Neural cell (in vitro differentiated cells): ENCODE measurements at regions not wholly inside any gene's neighbourhood (a gene's known extent, or its start where the extent isn't known, plus 50 kb on each side); places are given as distances from the start of the nearest gene placed in this dataset.

ENCODE experiments used
- H2AFZ ChIP-seq: fragments of 200-600, 300-800 bp; sonication (generic), shearing (Covaris generic); 2 replicates; pipeline ENCODE4 v1.6.0; 2014; ENCODE audit warnings: low read depth, mild to moderate bottlenecking, antibody characterized with exemption, low read length, moderate library complexity
- H3F3A ChIP-seq: fragments of 200-600 bp; shearing (Covaris generic); 2 replicates; pipeline ENCODE4 v1.6.1; 2016; ENCODE audit warnings: mild to moderate bottlenecking, moderate library complexity, mixed read lengths, antibody characterized with exemption, low read length; ENCODE audit not compliant: insufficient read depth, poor library complexity, severe bottlenecking
- H3K27ac ChIP-seq: fragments of 200-600, 300-800 bp; sonication (generic), shearing (Covaris generic); 2 replicates; pipeline ENCODE4 v1.5.1; 2014; ENCODE audit warnings: mild to moderate bottlenecking, low read length, moderate library complexity
- H3K27me3 ChIP-seq: fragments of 300-800, 200-600 bp; sonication (generic), shearing (Covaris generic); 2 replicates; pipeline ENCODE4 v1.6.0; 2014; ENCODE audit warnings: mild to moderate bottlenecking, low read depth, low read length, moderate library complexity; ENCODE audit not compliant: insufficient read depth
- H3K36me3 ChIP-seq: fragments of 300-800, 200-600 bp; sonication (generic), shearing (Covaris generic); 2 replicates; pipeline ENCODE4 v1.5.1; 2014; ENCODE audit warnings: mild to moderate bottlenecking, antibody characterized with exemption, low read length, moderate library complexity; ENCODE audit not compliant: insufficient read depth
- H3K4me2 ChIP-seq: fragments of 300-800, 200-600 bp; sonication (generic), shearing (Covaris generic); 2 replicates; pipeline ENCODE4 v1.6.0; 2014; ENCODE audit warnings: mild to moderate bottlenecking, low read length
- H3K4me3 ChIP-seq: fragments of 300-800, 200-600 bp; sonication (generic), shearing (Covaris generic); 2 replicates; pipeline ENCODE4 v1.5.1; 2014; ENCODE audit warnings: mild to moderate bottlenecking, low read length, moderate library complexity
- H3K79me2 ChIP-seq: fragments of 200-600 bp; shearing (Covaris generic); replicated peaks from 2 replicates; pipeline ENCODE4 v1.6.0; 2014; ENCODE audit warnings: mild to moderate bottlenecking, low read length, moderate library complexity; ENCODE audit not compliant: insufficient read depth
- H3K9ac ChIP-seq: fragments of 300-800, 200-600 bp; sonication (generic), shearing (Covaris generic); 2 replicates; pipeline ENCODE4 v1.6.1; 2016; ENCODE audit warnings: mild to moderate bottlenecking, low read length, mixed read lengths
- H3K9me2 ChIP-seq: fragments of 200-600 bp; shearing (Covaris generic); 2 replicates; pipeline ENCODE4 v1.6.1; 2016; ENCODE audit warnings: mild to moderate bottlenecking, low read length, mixed read lengths; ENCODE audit not compliant: insufficient read depth
- H3K9me3 ChIP-seq: fragments of 200-600, 300-800 bp; sonication (generic), shearing (Covaris generic); 2 replicates; pipeline ENCODE4 v1.6.1; 2016; ENCODE audit warnings: mild to moderate bottlenecking, mixed run types, low read length, moderate library complexity, mixed read lengths
- H4K20me1 ChIP-seq: fragments of 200-600 bp; shearing (Covaris generic); 2 replicates; pipeline ENCODE4 v1.6.1; 2016; ENCODE audit warnings: mild to moderate bottlenecking, mixed run types; ENCODE audit not compliant: insufficient read depth
- EP300 ChIP-seq: fragments of 450-650 bp; conservative IDR thresholded peaks from 2 replicates; pipeline ENCODE4 v1.6.1; 2014; ENCODE audit warnings: antibody characterized with exemption, mild to moderate bottlenecking, moderate library complexity; ENCODE audit not compliant: poor library complexity, severe bottlenecking
- EZH2 ChIP-seq: fragments of 200-600, 300-800 bp; shearing (Covaris generic), sonication (generic); IDR thresholded peaks from 2 replicates; pipeline ENCODE4 v1.6.1; 2014; ENCODE audit warnings: antibody characterized with exemption, low read length, borderline replicate concordance, mild to moderate bottlenecking; ENCODE audit not compliant: insufficient read depth, poor library complexity, severe bottlenecking
- MXI1 ChIP-seq: fragments of 450-650 bp; conservative IDR thresholded peaks from 2 replicates; pipeline ENCODE4 v1.6.1; 2014; ENCODE audit warnings: antibody characterized with exemption, mild to moderate bottlenecking; ENCODE audit not compliant: poor library complexity, severe bottlenecking
- POLR2AphosphoS5 ChIP-seq: IDR thresholded peaks from 2 replicates; pipeline ENCODE4 v1.6.1; 2012
- RAD21 ChIP-seq: fragments of 450-650 bp; conservative IDR thresholded peaks from 2 replicates; pipeline ENCODE4 v1.6.1; 2014; ENCODE audit warnings: antibody characterized with exemption, mild to moderate bottlenecking, moderate library complexity
- SMC3 ChIP-seq: fragments of 450-650 bp; conservative IDR thresholded peaks from 2 replicates; pipeline ENCODE4 v1.6.1; 2014; ENCODE audit warnings: antibody characterized with exemption, mild to moderate bottlenecking, moderate library complexity; ENCODE audit not compliant: poor library complexity
- TAF1 ChIP-seq: IDR thresholded peaks from 2 replicates; pipeline ENCODE4 v1.6.1; 2012; ENCODE audit warnings: low read depth
- TF ChIP-seq, protein P1 (sequence below): fragments of 450-650 bp; IDR thresholded peaks from 2 replicates; pipeline ENCODE4 v1.5.1; 2014; ENCODE audit warnings: antibody characterized with exemption, mild to moderate bottlenecking, moderate library complexity; ENCODE audit not compliant: poor library complexity, severe bottlenecking
- TF ChIP-seq, protein P2 (sequence below): IDR thresholded peaks from 2 replicates; pipeline ENCODE4 v1.6.1; 2012; ENCODE audit warnings: borderline replicate concordance

DNA sequence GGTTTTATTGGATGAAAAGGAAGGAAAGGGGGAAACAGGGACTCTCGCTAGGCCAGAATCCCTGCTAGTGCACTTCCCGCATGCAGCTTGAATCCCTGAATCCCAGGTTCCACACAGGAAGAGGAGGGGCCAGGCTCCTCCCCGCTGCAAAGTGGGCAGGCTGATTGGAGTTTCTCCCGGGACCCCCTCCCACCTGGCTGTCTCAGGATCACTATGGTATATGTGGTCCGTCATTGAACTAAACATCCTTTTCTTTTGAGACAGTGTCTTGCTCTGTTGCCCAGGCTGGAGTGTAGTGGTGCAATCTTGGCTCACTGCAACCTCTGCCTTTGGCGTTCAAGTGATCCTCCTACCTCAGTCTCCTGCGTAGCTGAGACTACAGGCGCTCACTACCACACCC lies 70.7 kb downstream of the FAM50B start:
- Histone ChIP-seq H3K9me2 (no peaks in the 10 kb centered on the region), H3K27ac (no peak overlapping the region), H3K9me3 (no peaks in the 10 kb centered on the region), H3K36me3 (no peaks in the 10 kb centered on the region), H4K20me1 (no peaks in the 10 kb centered on the region), H3K27me3 (no peaks in the 10 kb centered on the region), H3F3A (no peaks in the 10 kb centered on the region), H3K4me3 (no peak overlapping the region), H3K9ac (no peak overlapping the region), H3K79me2 (no peaks in the 10 kb centered on the region), H3K4me2 (no peak overlapping the region), H2AFZ (no peak overlapping the region)
- TF ChIP-seq TAF1 (no peak), MXI1 (no peak), RAD21 (no peak), POLR2AphosphoS5 (no peak), EP300 (no peak), EZH2 (no peak), SMC3 (no peak)
- TF ChIP-seq, protein P1, sequence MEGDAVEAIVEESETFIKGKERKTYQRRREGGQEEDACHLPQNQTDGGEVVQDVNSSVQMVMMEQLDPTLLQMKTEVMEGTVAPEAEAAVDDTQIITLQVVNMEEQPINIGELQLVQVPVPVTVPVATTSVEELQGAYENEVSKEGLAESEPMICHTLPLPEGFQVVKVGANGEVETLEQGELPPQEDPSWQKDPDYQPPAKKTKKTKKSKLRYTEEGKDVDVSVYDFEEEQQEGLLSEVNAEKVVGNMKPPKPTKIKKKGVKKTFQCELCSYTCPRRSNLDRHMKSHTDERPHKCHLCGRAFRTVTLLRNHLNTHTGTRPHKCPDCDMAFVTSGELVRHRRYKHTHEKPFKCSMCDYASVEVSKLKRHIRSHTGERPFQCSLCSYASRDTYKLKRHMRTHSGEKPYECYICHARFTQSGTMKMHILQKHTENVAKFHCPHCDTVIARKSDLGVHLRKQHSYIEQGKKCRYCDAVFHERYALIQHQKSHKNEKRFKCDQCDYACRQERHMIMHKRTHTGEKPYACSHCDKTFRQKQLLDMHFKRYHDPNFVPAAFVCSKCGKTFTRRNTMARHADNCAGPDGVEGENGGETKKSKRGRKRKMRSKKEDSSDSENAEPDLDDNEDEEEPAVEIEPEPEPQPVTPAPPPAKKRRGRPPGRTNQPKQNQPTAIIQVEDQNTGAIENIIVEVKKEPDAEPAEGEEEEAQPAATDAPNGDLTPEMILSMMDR = no peak
- TF ChIP-seq, protein P2, sequence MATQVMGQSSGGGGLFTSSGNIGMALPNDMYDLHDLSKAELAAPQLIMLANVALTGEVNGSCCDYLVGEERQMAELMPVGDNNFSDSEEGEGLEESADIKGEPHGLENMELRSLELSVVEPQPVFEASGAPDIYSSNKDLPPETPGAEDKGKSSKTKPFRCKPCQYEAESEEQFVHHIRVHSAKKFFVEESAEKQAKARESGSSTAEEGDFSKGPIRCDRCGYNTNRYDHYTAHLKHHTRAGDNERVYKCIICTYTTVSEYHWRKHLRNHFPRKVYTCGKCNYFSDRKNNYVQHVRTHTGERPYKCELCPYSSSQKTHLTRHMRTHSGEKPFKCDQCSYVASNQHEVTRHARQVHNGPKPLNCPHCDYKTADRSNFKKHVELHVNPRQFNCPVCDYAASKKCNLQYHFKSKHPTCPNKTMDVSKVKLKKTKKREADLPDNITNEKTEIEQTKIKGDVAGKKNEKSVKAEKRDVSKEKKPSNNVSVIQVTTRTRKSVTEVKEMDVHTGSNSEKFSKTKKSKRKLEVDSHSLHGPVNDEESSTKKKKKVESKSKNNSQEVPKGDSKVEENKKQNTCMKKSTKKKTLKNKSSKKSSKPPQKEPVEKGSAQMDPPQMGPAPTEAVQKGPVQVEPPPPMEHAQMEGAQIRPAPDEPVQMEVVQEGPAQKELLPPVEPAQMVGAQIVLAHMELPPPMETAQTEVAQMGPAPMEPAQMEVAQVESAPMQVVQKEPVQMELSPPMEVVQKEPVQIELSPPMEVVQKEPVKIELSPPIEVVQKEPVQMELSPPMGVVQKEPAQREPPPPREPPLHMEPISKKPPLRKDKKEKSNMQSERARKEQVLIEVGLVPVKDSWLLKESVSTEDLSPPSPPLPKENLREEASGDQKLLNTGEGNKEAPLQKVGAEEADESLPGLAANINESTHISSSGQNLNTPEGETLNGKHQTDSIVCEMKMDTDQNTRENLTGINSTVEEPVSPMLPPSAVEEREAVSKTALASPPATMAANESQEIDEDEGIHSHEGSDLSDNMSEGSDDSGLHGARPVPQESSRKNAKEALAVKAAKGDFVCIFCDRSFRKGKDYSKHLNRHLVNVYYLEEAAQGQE = no peak

DNA sequence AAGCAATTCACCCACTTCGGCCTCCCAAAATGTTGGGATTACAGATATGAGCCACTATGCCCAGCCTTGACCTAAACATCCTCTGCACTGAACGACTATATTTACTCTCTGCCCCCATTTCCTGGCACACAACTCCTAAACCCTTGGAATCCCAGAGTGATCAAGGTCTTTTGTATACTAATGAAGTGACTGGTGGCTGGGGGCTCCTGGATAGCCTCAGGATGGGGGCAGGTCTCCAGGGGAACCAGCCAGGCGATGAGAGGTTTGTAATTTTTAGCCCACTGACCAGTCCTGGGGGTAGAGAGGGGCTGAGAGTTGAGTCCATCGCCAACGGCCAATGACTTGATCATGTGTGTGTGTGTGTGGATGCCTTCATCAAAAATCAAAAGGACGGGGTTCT lies 71.1 kb downstream of the FAM50B start:
- H3K27ac ChIP-seq = no peak overlapping the region
- H3K9ac ChIP-seq = no peak overlapping the region
- no peaks in the 10 kb centered on the region for H3K9me2 ChIP-seq
- TF ChIP-seq TAF1 (no peak), EZH2 (no peak), EP300 (no peak), POLR2AphosphoS5 (no peak), MXI1 (no peak), RAD21 (no peak), SMC3 (no peak)
- TF ChIP-seq, protein P2 = no peak
- TF ChIP-seq, protein P1 = no peak
- H4K20me1 ChIP-seq = no peaks in the 10 kb centered on the region
- H3K4me2 ChIP-seq = no peak overlapping the region
- H2AFZ ChIP-seq = no peak overlapping the region
- no peaks in the 10 kb centered on the region for H3F3A ChIP-seq
- no peaks in the 10 kb centered on the region for H3K36me3 ChIP-seq
- no peaks in the 10 kb centered on the region for H3K9me3 ChIP-seq
- H3K27me3 ChIP-seq = no peaks in the 10 kb centered on the region
- no peak overlapping the region for H3K4me3 ChIP-seq
- no peaks in the 10 kb centered on the region for H3K79me2 ChIP-seq
